B cell (primary cell): ENCODE measurements at regions not wholly inside any gene's neighbourhood (a gene's known extent, or its start where the extent isn't known, plus 50 kb on each side); places are given as distances from the start of the nearest gene placed in this dataset.

Source experiments
- ATAC-seq: fragments of 200-7000 bp; cut with Tn5 transposase; one replicate; pipeline ENCODE4 v1.10.0; 2021; ENCODE audit warnings: low read depth, mild to moderate bottlenecking, moderate number of reproducible peaks, moderate library complexity
- CTCF ChIA-PET: fragments of 350-600 bp; sonication (Branson Sonifier 250); formaldehyde crosslinking; loops from one replicate; lab custom pipeline; 2021; ENCODE audit warnings: antibody characterized with exemption, inconsistent platforms; lab: Charles Lee
- POLR2A ChIA-PET: fragments of 350-600 bp; sonication (Branson Sonifier 250); formaldehyde crosslinking; loops from one replicate; lab custom pipeline; 2021; ENCODE audit warnings: antibody characterized with exemption; lab: Charles Lee
- DNase-seq: peaks from one replicate; pipeline ENCODE4 v3.0.0; 2013
- H2AFZ ChIP-seq: 2 replicates; pipeline ENCODE4 v1.6.1; 2012; ENCODE audit warnings: mild to moderate bottlenecking, low read depth, low read length; ENCODE audit not compliant: insufficient read depth, poor library complexity, severe bottlenecking
- H3K27ac ChIP-seq, 2 donors: 1 replicate in 1 of 2; 2 replicates in 1 of 2; pipeline ENCODE4 v1.5.1; 2012 to 2013; ENCODE audit warnings: low read length in 2 of 2, mild to moderate bottlenecking in 2 of 2, moderate library complexity in 1 of 2
- H3K27me3 ChIP-seq, 4 experiments: fragments of 200-600 bp in 1 of 4; sonication (generic) in 1 of 4; replicated peaks in 1 of 4; 1 replicate in 2 of 4; 2 replicates in 2 of 4; pipeline versions ENCODE4 v1.6.1 to v1.7.0; 2013 to 2016; ENCODE audit warnings: low read length in 3 of 4, mild to moderate bottlenecking in 2 of 4, mixed read lengths in 1 of 4, moderate library complexity in 1 of 4; ENCODE audit not compliant: insufficient read depth in 4 of 4, control insufficient read depth in 3 of 4; ENCODE audit errors: control extremely low read depth in 1 of 4
- H3K36me3 ChIP-seq, 2 experiments: replicated peaks in 1 of 2; 1 replicate in 1 of 2; 2 replicates in 1 of 2; pipeline versions ENCODE4 v1.6.1 to v1.7.1; 2013; ENCODE audit warnings: low read length in 1 of 2; ENCODE audit not compliant: insufficient read depth in 2 of 2, control insufficient read depth in 1 of 2; ENCODE audit errors: control extremely low read depth in 1 of 2, extremely low read depth in 1 of 2
- H3K4me1 ChIP-seq, 2 donors: fragments of 200-600 bp in 1 of 2; sonication (generic) in 1 of 2; 1 replicate in 1 of 2; 2 replicates in 1 of 2; pipeline versions ENCODE4 v1.5.1 to v1.6.1; 2013 to 2017; ENCODE audit warnings: low read length in 2 of 2; ENCODE audit not compliant: control insufficient read depth in 2 of 2, insufficient read depth in 2 of 2
- H3K4me2 ChIP-seq: replicated peaks from 2 replicates; pipeline ENCODE3; 2012; ENCODE audit warnings: mild to moderate bottlenecking, low read depth, low read length; ENCODE audit not compliant: poor library complexity, severe bottlenecking
- H3K4me3 ChIP-seq, 5 experiments: fragments of 200-600 bp in 1 of 5; sonication (generic) in 1 of 5; 1 replicate in 3 of 5; 2 replicates in 2 of 5; pipeline versions ENCODE4 v1.5.1 to v1.7.0; 2011 to 2016; ENCODE audit warnings: low read length in 4 of 5, mild to moderate bottlenecking in 4 of 5, low read depth in 2 of 5, control low read depth in 1 of 5, moderate library complexity in 1 of 5; ENCODE audit not compliant: insufficient read depth in 1 of 5; ENCODE audit errors: control extremely low read depth in 1 of 5, extremely low read depth in 1 of 5
- H3K79me2 ChIP-seq: fragments of 200-600 bp; sonication (generic); one replicate; pipeline ENCODE4 v1.6.0; 2016; ENCODE audit warnings: low read length; ENCODE audit not compliant: control insufficient read depth, insufficient read depth
- H3K9ac ChIP-seq: fragments of 200-600 bp; sonication (generic); 2 replicates; pipeline ENCODE4 v1.6.1; 2017; ENCODE audit warnings: mild to moderate bottlenecking, low read length, moderate library complexity
- H3K9me3 ChIP-seq, 3 donors: one replicate each; pipeline versions ENCODE4 v1.6.1 to v1.7.1; 2013; ENCODE audit warnings: low read length in 2 of 3; ENCODE audit not compliant: control insufficient read depth in 2 of 3, insufficient read depth in 1 of 3; ENCODE audit errors: control extremely low read depth in 1 of 3
- H4K20me1 ChIP-seq: 2 replicates; pipeline ENCODE4 v1.6.0; 2012; ENCODE audit warnings: mild to moderate bottlenecking, low read length; ENCODE audit not compliant: insufficient read depth, control insufficient read depth, poor library complexity, severe bottlenecking
- H3K27ac Mint-ChIP-seq: one replicate; pipeline ENCODE4 v1.8.0; 2021; ENCODE audit warnings: mixed read lengths
- H3K27me3 Mint-ChIP-seq: one replicate; pipeline ENCODE4 v1.8.0; 2021; ENCODE audit warnings: mixed read lengths
- H3K4me1 Mint-ChIP-seq: one replicate; pipeline ENCODE4 v1.8.0; 2021; ENCODE audit warnings: mixed read lengths
- H3K4me3 Mint-ChIP-seq: one replicate; pipeline ENCODE4 v1.8.0; 2021; ENCODE audit warnings: mixed read lengths
- H3K9me3 Mint-ChIP-seq: one replicate; pipeline ENCODE4 v1.8.0; 2022; ENCODE audit warnings: mixed read lengths; ENCODE audit not compliant: insufficient read depth
- EZH2 ChIP-seq: IDR thresholded peaks from 2 replicates; pipeline ENCODE4 v1.6.1; 2012; ENCODE audit warnings: borderline replicate concordance, low read depth, mild to moderate bottlenecking, moderate library complexity, low read length; ENCODE audit not compliant: insufficient read depth, poor library complexity, severe bottlenecking
- WGBS: methylation state at CpG from one replicate; pipeline ENCODE4 v1.1.5; 2013; ENCODE audit warnings: missing lambda C conversion rate; ENCODE audit not compliant: insufficient coverage; 5-methylcytosine and 5-hydroxymethylcytosine counted together
- intact Hi-C: fragments of 100-400 bp; cut with micrococcal nuclease; formaldehyde crosslinking; loops from one replicate; pipeline ENCODE4 v1.10.0; 2022
- TF ChIP-seq, protein P1 (sequence below): fragments of 200-600 bp; IDR thresholded peaks from one replicate; pipeline ENCODE4 v1.8.0; 2022; ENCODE audit warnings: antibody characterized with exemption, mild to moderate bottlenecking

DNA sequence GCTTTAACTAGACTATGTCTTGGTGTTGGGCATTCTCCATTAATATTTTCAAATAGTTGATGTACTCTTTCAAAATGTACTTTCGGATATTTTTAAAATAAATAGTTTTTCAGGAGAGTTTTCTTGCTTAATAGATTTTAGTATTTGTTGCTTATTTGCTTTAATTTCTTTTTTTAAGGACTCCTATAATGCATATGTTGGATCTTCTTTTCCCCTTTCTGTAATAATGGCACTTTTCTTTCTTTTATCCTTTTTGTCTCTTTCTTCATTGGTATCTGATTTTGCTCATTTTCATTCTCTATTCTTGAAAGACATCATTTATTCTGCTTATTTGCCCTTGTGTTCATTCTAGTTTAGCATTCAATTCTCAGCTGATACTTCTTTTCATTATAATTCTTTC is 791.6 kb downstream of the GALR1 start:
- no peak for DNase-seq
- ChIA-PET POLR2A (no interaction called here), CTCF (no interaction called here)
- Mint-ChIP-seq H3K4me3 (no peak overlapping the region), H3K4me1 (no peaks in the 10 kb centered on the region), H3K9me3 (peaks cover 17% of the 10 kb centered on the region), H3K27me3 (no peaks in the 10 kb centered on the region), H3K27ac (no peak overlapping the region)
- H3K9ac ChIP-seq = no peak overlapping the region
- H3K4me1 ChIP-seq = no peaks in the 10 kb centered on the region
- peaks cover 4 to 13% (median 6%) of the 10 kb centered on the region in 3 donors for H3K9me3 ChIP-seq
- ATAC-seq = no peak
- H3K27me3 ChIP-seq = no peaks in the 10 kb centered on the region
- no peak overlapping the region for H2AFZ ChIP-seq
- TF ChIP-seq EZH2 = no peak
- TF ChIP-seq, protein P1, sequence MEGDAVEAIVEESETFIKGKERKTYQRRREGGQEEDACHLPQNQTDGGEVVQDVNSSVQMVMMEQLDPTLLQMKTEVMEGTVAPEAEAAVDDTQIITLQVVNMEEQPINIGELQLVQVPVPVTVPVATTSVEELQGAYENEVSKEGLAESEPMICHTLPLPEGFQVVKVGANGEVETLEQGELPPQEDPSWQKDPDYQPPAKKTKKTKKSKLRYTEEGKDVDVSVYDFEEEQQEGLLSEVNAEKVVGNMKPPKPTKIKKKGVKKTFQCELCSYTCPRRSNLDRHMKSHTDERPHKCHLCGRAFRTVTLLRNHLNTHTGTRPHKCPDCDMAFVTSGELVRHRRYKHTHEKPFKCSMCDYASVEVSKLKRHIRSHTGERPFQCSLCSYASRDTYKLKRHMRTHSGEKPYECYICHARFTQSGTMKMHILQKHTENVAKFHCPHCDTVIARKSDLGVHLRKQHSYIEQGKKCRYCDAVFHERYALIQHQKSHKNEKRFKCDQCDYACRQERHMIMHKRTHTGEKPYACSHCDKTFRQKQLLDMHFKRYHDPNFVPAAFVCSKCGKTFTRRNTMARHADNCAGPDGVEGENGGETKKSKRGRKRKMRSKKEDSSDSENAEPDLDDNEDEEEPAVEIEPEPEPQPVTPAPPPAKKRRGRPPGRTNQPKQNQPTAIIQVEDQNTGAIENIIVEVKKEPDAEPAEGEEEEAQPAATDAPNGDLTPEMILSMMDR = no peak
- H3K36me3 ChIP-seq = no peaks in the 10 kb centered on the region
- H3K27ac ChIP-seq = no peak overlapping the region
- H3K79me2 ChIP-seq = no peaks in the 10 kb centered on the region
- H3K4me2 ChIP-seq = no peak overlapping the region
- no peak overlapping the region for H3K4me3 ChIP-seq
- intact Hi-C loops = no loop called here
- whole genome bisulfite sequencing = no CpG with 5 or more reads among the region's 1 CpG
- no peaks in the 10 kb centered on the region for H4K20me1 ChIP-seq

DNA sequence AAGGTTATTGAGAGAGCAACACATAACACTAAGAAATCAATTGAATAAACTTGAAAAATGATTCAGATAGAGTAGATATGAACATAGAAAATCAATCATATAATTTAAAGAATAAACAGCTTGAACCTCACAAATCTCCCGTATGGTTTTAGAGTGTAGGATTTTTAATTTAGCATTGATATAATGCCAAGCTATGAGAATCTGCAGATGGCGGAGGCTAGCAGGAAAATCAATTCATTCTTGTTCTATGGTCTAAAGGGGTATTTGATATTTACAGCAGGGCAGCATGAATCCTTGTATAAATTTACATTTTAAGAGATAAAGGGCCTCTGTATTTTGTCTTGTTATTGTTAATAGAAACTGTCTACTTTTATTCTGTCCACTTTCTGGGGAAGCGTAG is 797.0 kb downstream of the GALR1 start:
- Histone ChIP-seq H2AFZ (no peak overlapping the region), H3K4me2 (no peak overlapping the region), H3K4me1 (no peaks in the 10 kb centered on the region), H3K27me3 (no peaks in the 10 kb centered on the region), H3K36me3 (no peaks in the 10 kb centered on the region), H3K4me3 (no peak overlapping the region), H3K79me2 (no peaks in the 10 kb centered on the region), H4K20me1 (no peaks in the 10 kb centered on the region), H3K9me3 (peaks cover 0 to 11% (median 3%) of the 10 kb centered on the region in 3 donors), H3K27ac (no peak overlapping the region), H3K9ac (no peak overlapping the region)
- intact Hi-C loops = no loop called here
- Mint-ChIP-seq H3K27ac (no peak overlapping the region), H3K4me3 (no peak overlapping the region), H3K9me3 (peaks cover 13% of the 10 kb centered on the region), H3K4me1 (no peaks in the 10 kb centered on the region), H3K27me3 (no peaks in the 10 kb centered on the region)
- TF ChIP-seq, protein P1 = no peak
- TF ChIP-seq EZH2 = no peak
- DNase-seq (no peak), ATAC-seq (no peak)
- POLR2A ChIA-PET = no interaction called here
- no CpG with 5 or more reads among the region's 3 CpGs for WGBS
- CTCF ChIA-PET = no interaction called here
